Stimulated activated naive CD4-positive, alpha-beta T cell (primary cell): ENCODE measurements at regions not wholly inside any gene's neighbourhood (a gene's known extent, or its start where the extent isn't known, plus 50 kb on each side); places are given as distances from the start of the nearest gene placed in this dataset.

Experiments used
- DNase-seq, 6 experiments: peaks; one replicate each; lab custom pipeline; 2025; lab: John Stamatoyannopoulos, UW

DNA sequence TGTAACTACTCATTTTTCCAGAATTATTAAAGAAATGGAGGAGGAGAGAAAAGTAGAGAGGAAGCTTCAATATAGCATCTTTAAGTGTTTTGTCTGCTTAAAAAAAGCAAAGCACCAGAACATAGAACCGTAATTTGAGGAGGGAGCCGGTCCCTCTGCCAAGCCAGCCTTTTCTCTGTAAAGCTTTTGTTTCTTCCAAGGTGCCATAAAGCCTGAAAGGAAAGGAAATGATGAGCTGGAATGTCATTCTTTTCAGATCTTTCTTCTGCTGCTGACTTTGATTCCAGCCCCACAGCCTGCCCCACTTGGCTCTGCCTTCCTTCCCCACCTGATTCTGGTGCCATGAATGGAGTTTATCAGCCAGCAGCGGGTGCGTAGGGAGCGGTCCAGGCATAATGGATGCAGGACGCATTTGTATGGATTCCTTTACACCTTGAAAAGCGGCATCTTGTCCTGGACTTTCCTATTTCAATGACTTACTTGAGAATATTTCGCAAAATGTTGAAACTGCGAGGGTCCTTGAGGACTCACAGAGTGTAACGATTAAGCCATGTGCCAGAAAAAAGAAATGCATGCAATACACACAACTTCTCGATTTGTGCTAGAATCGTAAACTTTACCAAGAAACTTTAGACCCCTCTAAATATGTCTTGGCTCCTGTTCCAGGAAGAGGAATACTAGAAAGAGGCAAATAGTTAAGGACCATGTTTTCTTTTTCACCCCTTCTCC, 569.5 kb upstream of the MGMT start:
- DNase-seq, result no peak

DNA sequence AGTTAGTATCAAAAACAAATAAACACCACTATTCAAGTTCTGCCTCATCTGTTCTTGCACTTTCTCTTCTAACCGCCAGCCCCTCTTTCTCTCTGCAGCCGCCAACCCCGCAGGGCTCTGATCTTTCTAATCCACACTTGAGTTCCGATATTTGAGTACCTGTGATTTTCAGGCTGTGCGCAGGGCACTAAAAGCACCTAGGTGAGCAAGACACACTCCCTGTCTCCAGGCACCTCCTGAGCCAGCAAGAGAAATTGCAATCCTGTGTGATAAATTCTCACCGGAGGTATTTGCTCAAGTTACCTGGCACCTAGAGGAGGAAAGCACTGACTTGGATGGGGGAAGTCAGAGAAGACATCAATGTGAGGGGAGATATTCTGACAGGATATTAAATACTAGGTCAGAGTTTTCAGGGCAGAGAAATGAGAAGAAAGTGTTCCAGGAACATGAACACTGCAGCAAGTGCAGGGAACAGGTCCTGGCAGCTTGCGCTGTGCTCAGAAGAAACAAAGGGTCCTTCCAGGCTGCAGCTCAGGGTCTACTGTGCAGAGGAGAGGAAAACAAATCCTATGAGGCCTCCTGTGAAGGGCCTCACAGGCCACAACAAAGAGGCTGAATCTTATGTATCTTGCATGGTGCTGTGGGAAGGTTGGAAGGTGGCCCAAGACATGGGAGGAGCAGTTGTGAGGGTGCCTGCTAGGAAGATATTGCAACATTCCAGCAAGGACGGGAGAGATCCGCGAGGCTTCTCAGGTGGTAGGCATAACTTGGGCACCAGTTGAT, 568.7 kb upstream of the MGMT start:
- no peak for DNase-seq

DNA sequence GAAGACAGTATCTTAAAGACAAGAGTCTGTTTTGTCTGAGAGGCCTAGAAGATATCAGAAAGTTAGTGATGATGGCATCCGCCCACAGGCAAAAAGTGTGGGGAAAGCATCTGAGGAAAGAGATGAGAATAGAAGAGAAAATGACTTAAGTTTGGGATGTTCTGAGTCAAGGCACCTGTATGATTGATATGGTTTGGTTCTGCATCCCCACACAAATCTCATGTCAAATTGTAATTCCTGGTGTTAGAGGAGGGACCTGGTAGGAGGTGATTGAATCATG, 568.2 kb upstream of the MGMT start:
- DNase-seq, result no peak

DNA sequence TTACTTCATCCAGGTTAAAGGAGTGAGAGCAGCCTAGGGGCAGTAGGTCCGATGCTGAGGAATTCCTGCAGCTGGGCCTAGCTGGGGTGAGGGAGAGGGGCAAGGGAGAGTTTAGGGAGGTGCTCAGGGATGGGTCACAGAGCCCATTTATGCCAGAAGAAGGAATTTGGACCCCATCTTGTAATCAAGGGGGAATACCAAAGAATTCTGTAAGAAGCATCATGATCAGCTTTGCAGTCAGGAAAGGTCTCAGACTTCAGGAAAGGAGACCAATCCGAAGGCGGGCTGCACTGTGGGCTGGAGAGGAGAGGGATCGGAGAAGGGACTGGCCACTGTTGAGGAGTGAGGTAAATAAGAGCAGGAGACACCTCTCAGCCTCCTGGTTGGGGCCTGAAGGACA, 566.6 kb upstream of the MGMT start:
- DNase-seq, result no peak

DNA sequence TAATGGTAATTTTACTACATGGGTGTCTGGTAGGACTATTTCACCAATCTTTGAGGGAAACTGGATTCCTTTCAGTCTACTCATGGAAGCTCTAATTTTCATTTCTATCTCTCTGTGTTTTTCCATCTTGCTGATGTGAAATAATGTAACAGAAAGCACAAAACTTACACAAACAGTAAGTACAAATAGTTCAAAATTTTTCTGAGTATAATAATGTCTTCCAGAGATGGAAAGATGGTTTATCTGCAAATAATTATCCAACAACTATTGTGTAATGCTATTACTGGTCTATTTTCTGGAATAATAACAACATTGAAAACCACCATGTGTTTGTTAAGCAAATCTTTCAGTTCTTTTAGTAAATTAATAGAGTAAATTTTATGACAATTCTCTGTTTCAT, 565.8 kb upstream of the MGMT start:
- no peak for DNase-seq

DNA sequence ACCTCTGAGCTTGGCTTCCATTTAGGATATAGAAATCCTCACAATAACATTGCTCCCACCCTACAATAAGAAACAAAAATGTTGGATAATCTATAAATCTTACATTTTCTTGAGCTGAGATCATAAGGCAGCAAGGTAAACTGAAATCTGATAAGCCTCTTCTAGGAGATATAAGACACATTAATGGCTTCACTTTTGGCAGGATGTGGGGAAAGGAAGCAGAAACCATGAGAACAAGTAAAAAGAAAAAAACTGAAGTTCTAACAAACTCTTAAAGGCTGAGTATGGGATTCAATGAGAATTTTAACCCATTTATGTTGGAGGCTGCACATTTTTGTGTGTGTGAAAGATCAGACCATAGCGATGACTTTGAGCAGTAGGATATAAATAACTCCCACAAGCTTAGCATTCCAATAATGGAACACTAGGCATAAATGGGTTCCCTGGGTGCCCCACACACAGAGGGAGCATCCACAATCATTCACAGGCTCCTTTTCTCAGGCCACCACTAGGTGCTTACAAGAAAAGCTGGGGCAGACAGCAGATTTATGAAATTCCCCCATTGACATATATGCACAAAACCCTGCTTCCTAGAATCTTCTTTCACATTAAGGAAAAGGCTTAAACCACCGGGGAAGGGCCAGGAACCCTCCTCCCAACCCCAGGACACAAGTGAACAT, 564.9 kb upstream of the MGMT start:
- no peak for DNase-seq

DNA sequence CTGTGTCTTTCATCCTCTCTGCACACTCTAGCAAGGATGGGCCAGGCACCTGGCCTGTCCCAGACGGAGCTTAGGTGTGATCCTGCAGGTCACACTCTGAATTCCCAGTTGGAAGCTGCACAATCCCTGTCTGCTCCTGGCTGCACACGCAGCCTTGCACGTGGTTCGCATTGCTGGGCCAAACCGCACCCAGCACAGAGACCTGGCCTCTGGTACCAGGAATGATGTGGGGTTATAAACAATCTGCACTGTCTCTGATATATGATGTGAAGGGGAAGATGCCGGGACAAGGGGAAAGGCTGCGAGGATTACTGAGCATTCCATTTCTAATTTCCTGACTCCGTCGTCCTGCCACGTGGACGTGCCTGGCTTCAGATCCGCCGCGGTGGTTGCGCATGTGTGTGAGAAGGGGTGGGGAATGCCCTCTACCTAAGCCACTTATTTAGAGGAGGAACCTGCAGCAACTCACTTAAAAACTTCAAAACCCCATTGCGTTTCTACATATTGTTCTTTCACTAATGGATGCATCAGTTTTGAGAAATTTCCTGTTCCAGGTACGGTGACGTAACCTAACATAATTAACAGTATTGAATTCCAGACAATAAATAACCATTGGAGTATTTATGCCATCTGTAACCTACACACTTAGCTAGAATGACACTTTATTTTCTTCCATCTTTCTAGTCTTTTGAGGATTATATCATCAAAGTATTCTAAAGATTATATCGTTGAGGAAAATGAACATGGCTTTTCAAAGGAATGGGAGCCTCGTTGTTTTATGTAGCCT, 559.7 kb upstream of the MGMT start:
- no peak for DNase-seq

DNA sequence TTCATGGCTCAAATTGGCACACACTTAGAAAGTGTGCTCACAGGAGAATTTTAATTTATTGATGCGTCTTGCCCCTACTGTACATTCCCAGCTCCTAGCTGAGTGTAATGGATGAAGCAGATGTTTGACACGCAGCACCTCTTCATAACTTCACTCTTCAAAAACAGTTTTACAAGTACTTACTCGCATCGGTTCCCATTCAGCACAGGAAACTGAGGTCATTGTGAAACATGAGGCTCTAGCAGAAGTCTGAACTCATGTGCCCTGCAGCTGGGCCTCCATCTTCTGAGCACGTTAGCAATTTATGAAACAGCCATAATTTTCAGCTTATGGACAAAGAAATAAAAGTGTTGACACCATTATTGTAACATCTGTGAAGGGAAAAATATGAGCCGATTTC, 558.9 kb upstream of the MGMT start:
- DNase-seq, result no peak

DNA sequence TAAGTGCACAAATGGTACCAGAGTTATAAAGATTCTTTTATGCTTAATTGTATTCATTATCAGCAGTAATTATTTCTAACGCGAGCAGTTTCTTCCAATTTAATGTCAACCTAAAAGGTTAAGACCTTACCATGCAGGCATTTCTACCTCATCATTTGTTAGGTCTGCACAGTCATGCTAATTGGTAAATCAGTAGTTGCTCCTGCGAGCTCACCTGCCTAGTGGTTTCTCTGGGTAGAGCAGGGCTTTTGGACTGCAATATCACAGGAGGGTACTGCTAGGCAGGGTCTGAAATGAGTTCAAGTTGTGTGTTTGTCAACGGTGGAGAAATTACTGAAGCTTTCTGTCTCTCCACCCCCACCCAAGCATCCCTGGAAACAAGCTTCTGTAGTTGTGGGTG, 558.5 kb upstream of the MGMT start:
- DNase-seq, result no peak

DNA sequence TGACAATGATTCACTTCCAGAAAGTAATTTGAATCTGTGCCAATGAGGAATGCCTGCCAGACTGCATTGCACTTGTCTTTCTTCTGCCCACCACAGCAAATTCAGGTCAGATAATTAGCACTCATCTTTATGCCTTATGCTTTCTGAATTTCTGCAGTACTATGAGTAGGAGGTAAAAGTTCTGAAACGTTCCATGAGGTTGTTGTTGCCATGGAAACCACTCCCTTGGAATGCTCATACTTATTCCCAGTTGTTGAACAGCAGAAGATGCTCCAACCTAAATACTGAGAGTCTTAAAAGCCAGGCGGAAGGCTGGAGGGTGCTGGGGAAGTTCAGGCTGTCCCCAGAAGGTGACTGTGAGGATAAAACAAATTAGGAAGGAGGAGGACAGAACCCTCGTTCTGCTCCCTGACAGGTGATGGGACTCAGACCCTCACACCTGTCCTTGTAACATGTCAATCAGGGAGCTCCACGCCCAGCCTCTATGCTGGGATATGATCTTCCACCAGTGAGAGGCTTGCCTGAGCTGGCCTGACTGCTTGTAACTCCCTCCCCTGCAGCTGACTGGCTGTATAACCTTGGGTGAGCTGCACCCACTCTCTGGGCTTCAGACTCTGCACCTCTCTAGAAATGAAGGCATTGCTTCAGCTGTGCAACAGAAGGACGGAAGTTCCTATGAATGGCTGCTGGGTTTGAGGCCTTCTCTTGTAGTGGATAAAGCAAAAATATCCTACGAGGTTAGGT, 554.3 kb upstream of the MGMT start:
- DNase-seq, result no peak

DNA sequence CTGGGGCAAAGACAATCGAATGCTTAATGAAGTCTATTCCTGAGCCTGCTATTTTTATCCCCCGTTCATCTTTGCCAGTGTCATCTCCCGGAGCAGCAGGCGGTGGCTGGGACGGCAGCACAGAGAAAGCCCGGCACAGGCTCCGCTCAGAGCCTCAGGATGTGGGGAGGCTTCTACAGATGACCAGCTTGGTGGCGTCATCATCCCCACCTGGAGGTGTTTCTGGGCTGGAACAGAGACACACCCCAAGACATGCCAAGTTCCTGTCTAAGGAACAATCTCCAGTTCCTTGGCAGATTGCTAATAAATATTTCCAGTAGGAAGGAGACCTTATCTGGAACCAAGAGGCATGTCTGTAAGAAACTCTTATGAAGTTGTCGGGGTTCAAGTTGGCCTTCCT, 552.4 kb upstream of the MGMT start:
- DNase-seq, result no peak

DNA sequence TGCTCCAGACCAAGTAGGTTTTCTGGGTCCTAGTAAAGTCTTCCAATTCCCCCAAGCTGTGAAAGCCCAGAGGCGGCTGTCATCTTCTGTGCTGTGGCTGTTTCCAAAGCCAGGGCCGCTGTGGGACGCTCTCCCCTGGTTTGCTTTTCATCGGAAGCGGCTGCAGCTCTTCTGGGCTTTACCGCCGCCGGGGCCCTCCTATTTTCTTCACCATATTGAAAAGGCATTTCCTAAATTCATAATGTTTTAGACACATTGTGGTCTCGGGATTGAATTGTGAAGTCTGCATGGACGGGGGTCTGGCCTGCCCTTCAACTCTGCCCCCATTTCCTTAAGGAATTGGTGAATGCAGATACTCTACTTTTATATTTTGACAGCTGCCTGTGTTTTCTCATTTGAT, 551.4 kb upstream of the MGMT start:
- no peak for DNase-seq

DNA sequence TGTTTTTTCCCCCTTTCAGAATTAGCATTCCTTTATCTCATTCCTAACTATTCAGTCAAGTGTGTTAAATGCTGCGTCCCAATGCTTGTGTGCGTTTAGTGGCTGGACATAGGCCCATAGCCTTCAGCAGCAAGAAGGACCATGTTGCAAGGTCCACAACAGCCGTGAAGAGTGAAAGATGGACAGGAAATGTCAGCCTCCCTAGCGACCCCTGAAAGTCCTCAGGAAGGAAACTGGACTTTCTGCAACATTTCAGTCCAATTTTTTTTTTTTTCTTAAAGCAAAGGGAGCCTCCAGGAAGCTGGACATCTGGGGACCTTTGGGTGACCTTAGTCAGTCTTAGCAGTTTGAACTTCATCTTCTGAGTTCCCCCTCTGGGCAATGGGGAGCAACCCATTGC, 550.7 kb upstream of the MGMT start:
- DNase-seq, result no peak

DNA sequence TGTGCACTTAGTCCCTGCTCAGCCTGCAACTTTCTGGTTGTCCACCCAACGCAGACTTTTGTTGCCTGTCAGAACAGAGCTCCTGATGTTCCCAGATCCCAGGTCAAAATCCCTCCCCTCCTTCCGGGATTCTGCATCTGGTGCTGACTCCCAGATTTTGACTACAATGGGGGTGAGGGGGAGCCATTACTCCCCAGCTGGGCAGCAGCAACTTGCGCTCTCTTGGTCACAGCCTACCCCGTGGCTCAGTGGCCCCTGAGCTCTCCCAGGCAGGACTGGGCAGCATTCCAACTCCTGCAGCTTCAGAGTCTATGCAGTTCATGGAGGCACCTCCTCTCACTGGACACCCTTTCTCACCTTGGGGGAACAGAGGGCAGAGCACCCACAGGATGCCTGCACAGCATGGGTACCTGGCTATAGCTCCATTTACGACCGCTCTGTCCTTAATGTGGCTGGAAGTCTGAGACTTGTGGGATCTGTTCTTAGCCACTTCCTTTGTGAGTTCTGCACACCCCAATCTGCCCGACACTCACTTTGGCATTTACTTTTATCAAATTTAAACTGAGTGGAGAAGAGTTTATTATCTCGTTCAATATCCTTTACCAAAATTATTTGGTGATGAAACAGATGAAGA, 545.5 kb upstream of the MGMT start:
- no peak for DNase-seq

DNA sequence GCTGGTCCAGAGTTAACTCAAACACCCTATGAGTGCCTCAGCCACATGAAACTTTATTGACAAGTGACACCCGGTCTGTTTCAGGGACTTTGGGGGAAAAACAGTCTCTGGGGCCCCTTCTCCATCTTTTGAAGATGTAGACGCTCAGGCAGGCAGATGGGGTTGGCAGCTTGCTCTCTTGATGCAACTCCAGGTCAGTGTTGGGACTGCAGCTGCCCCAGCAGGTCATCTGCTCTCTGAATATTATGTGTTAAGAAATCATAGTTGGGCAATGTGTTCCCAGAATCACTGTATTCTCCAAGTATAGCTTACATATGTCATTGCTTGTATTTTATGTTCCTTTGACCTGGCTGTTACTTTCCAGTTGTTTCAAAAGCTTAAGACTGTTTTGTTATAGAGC, 544.9 kb upstream of the MGMT start:
- no peak for DNase-seq

DNA sequence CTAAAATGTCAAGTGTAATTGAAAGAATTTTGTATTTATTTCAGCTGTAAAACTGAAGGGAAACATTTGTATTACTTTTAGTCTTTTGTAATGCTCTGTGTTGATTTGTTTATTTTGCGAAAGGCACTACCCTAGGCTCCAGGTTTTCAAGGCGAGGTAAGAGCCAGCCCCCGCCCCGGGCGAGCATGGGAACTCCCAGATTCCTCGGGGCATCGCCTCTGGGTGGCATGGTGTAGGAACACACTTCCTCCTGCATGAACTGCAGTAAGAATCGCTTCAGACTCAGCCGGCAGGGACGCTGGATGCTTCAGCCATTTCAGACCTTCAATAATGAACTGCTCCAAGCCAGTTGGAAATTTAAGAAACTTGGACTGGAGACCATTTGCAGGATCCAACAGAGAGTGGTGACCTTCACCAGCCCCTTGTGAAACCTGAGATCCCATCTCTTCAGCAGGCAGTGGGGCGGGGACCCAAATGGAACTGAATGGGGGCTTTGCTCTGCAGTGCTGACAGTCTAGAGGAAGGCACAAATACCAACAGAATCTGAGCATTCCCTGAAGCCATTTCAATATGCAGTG, 544.3 kb upstream of the MGMT start:
- no peak for DNase-seq

DNA sequence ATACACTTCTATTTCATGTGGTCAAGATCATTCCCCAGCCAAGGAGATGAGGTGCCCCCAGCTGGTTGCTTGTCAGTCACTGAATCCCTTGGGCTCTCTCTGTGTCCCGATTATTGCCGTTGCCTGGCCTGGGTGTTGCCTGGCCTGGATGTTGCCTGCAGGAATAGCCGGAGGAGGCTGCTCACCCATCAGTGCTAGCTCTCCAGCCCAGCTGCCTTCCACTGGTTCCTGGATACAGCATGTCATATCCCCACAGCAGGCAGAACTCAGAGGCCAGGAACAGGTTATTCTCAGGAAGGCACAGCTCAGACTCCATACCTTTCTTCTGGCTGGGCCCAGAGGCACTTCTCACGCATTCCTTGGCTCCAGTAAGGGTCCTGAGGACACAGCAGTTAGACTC, 542.1 kb upstream of the MGMT start:
- DNase-seq, result no peak

DNA sequence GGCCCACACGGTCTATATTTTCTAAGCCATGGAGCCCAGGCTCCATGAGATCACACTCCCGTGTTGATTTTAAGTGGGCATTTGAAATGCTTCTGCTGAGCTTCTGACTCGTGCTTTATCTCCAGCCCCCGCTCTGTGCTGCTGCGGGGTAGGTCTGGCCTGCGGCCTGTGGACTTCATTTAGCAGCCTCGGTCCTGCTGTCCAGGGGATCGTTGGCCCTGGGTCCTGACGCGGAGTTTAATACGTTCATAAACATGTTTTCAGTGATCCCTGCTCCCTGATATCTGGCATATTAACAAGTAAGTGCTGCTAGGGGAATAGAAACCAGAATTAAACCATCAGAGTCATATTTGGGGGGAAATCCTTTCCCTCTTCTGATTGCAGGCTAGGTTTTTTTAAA, 540.3 kb upstream of the MGMT start:
- no peak for DNase-seq

DNA sequence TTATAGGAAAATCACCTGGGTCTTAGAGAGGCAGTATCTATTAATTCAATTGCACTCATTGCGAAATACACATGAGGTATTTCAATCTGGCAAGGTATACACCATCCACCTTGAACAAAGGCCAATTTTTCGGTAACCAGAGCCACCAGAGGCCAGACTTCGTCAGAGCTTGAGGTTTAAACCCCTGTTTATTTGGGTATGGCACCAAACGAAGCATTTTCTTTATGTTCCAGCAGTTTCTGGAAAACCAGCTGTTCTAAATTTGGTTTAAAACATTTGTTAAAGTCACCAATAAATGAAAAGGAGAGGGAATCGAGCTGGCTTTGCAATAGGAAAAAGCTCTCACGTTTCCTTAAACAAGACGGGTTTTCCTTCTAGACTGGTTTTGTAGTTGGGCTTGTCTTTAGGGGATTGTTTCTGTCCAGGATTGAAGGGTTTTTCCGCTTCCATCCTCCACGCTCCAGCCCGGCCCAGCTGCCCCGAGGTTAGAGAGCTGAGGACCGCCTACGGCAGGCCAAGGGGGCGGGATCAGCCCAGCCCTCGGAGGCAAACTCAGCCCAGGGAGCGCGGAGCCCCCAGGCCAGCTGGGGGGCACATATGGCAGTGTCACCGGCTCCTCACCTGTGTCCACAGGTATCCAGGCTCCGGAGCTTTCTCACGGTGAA, 539.4 kb upstream of the MGMT start:
- no peak for DNase-seq

DNA sequence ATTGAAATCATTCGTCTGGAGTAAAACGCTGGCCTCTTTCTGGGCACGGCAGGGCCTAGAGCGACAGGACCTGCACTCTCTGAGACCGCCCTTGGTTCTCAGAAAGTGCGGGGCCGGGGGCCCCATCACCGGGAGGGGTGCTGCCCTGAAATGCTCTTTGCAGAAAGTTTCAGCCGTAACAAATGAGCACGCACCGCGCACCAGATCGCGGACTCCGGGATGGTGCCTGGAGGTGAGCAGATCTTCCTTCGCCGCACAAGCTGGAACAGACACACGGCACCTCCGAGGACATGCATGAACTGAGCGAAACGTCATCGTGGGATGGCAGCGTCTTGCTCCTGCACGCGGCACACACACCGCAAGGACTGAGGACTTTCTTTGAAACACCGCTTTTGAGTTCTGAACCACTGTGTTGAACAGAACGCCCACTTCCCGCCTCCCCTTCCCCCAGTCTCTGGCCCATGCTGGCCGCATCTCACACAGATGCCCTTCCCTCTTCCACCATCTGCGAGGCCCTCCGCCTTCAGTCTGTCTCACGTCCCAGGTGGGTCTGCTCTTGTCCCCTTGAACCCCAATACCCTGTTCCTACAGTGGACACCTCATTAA, 538.7 kb upstream of the MGMT start:
- no peak for DNase-seq
